ENCODE measurements at regions not wholly inside any gene's neighbourhood (a gene's known extent, or its start where the extent isn't known, plus 50 kb on each side); places are given as distances from the start of the nearest gene placed in this dataset.

GRCh38 chr12:75823475-75823874, 208.1 kb downstream of the PHLDA1 start (continued):
- TF ChIP-seq STAT1 (IDR thresholded peaks at IDR 0.05; ENCODE audit: unreplicated experiment), result no peak
- no peak for TF ChIP-seq EZH2 (IDR thresholded peaks at IDR 0.05; ENCODE audit: low read depth, unreplicated experiment)
- no peak for TF ChIP-seq ZNF331 (CRISPR knock-in tag; IDR thresholded peaks at IDR 0.05; ENCODE audit: low read depth)
- no peak for TF ChIP-seq JUNB (IDR thresholded peaks at IDR 0.05; ENCODE audit: unreplicated experiment)
- TF ChIP-seq EZH2phosphoT487 (IDR thresholded peaks at IDR 0.05; ENCODE audit: unreplicated experiment), result no peak
- no peak for TF ChIP-seq POLR2AphosphoS5 (IDR thresholded peaks at IDR 0.05; ENCODE audit: low read depth)
- no peak for TF ChIP-seq REST (IDR thresholded peaks at IDR 0.05; ENCODE audit: unreplicated experiment)

GRCh38 chr12:75822416-75822815, 209.2 kb downstream of the PHLDA1 start:
- Histone ChIP-seq H3K4me1 (ENCODE audit: insufficient read depth) (peaks cover 16% of the 10 kb centered on the region), H3K4me2 (no peak overlapping the region), H3K9me2 (ENCODE audit: insufficient read depth) (peaks cover 7% of the 10 kb centered on the region; the same call in 1 of the 2 replicates), H3K27me3 (ENCODE audit: insufficient read depth) (no peaks in the 10 kb centered on the region), H3F3A (replicated peaks; ENCODE audit: low read depth) (no peaks in the 10 kb centered on the region), H2AFZ (no peak overlapping the region), H3K4me3 (no peak overlapping the region), H3K79me2 (replicated peaks; ENCODE audit: insufficient read depth) (no peaks in the 10 kb centered on the region), H3K36me3 (ENCODE audit: insufficient read depth) (no peaks in the 10 kb centered on the region), H4K20me1 (replicated peaks; ENCODE audit: insufficient read depth) (no peaks in the 10 kb centered on the region), H3K27ac (ENCODE audit: low read depth) (no peak overlapping the region)
- DNase-seq (ENCODE audit: low spot score) (no peak), ATAC-seq (no peak)
- H3K27me3 Mint-ChIP-seq (ENCODE audit: insufficient read depth, low read depth, poor library complexity), result no peaks in the 10 kb centered on the region
- H3K27ac Mint-ChIP-seq, result no peak overlapping the region
- no peaks in the 10 kb centered on the region for H3K9me3 Mint-ChIP-seq
- TF ChIP-seq STAT1 (IDR thresholded peaks at IDR 0.05; ENCODE audit: unreplicated experiment) (no peak), POLR2AphosphoS5 (IDR thresholded peaks at IDR 0.05; ENCODE audit: low read depth) (no peak), EZH2phosphoT487 (IDR thresholded peaks at IDR 0.05; ENCODE audit: unreplicated experiment) (no peak), ETS1 (IDR thresholded peaks at IDR 0.05) (no peak)
- no peak overlapping the region for H3K4me3 Mint-ChIP-seq
- no peaks in the 10 kb centered on the region for H3K36me3 Mint-ChIP-seq (ENCODE audit: low read depth)
- H3K4me1 Mint-ChIP-seq, result peaks cover 34% of the 10 kb centered on the region

GRCh38 chr12:75820848-75821578, 210.6 kb downstream of the PHLDA1 start:
- H3K27me3 Mint-ChIP-seq (ENCODE audit: insufficient read depth, low read depth, poor library complexity), result no peaks in the 10 kb centered on the region
- ATAC-seq, result no peak
- no peak overlapping the region for H3K27ac ChIP-seq (ENCODE audit: low read depth)

More at GRCh38 chr12:75820848-75821578, 210.6 kb downstream of the PHLDA1 start:
- Histone ChIP-seq H4K20me1 (replicated peaks; ENCODE audit: insufficient read depth) (no peaks in the 10 kb centered on the region), H3K79me2 (replicated peaks; ENCODE audit: insufficient read depth) (no peaks in the 10 kb centered on the region), H3K4me2 (no peak overlapping the region), H3K27me3 (ENCODE audit: insufficient read depth) (no peaks in the 10 kb centered on the region), H3F3A (replicated peaks; ENCODE audit: low read depth) (no peaks in the 10 kb centered on the region), H3K4me1 (ENCODE audit: insufficient read depth) (peaks cover 16% of the 10 kb centered on the region), H3K36me3 (ENCODE audit: insufficient read depth) (no peaks in the 10 kb centered on the region), H2AFZ (peak overlapping the region; percentile 9; the same call in 1 of the 2 replicates), H3K9me2 (ENCODE audit: insufficient read depth) (peaks cover 7% of the 10 kb centered on the region; the same call in 1 of the 2 replicates), H3K4me3 (no peak overlapping the region)
- TF ChIP-seq NANOG (IDR thresholded peaks at IDR 0.05; ENCODE audit: borderline replicate concordance) (no peak), CTCF (conservative IDR thresholded peaks at IDR 0.05; ENCODE audit: low read depth in 2 of 2) (0 out of 4 replicates have a peak, but pooled peaks of 1 of the 2 experiments have one; percentile 17)
- H3K4me3 Mint-ChIP-seq, result no peak overlapping the region
- H3K9me3 Mint-ChIP-seq, result no peaks in the 10 kb centered on the region
- H3K4me1 Mint-ChIP-seq, result peaks cover 34% of the 10 kb centered on the region
- no peak overlapping the region for H3K27ac Mint-ChIP-seq
- no peak for DNase-seq (ENCODE audit: low spot score)
- H3K36me3 Mint-ChIP-seq (ENCODE audit: low read depth), result no peaks in the 10 kb centered on the region

All from GM23338 (cell line).